Nephron (organoid): ENCODE measurements at regions not wholly inside any gene's neighbourhood (a gene's known extent, or its start where the extent isn't known, plus 50 kb on each side); places are given as distances from the start of the nearest gene placed in this dataset.

Experiments
- H3K27ac Mint-ChIP-seq, 3 experiments: 2 replicates each; pipeline ENCODE4 v1.8.0; 2020; ENCODE audit warnings: mixed read lengths in 3 of 3, mild to moderate bottlenecking in 2 of 3, moderate library complexity in 1 of 3
- H3K27me3 Mint-ChIP-seq: 2 replicates; pipeline ENCODE4 v1.8.0; 2021; ENCODE audit warnings: low read depth, mild to moderate bottlenecking, moderate library complexity, mixed read lengths
- H3K36me3 Mint-ChIP-seq: 2 replicates; pipeline ENCODE4 v1.8.0; 2020; ENCODE audit warnings: low read depth, mixed read lengths
- H3K4me1 Mint-ChIP-seq: 2 replicates; pipeline ENCODE4 v1.8.0; 2020; ENCODE audit warnings: mixed read lengths
- H3K4me3 Mint-ChIP-seq, 3 experiments: 2 replicates each; pipeline ENCODE4 v1.8.0; 2020; ENCODE audit warnings: mild to moderate bottlenecking in 3 of 3, mixed read lengths in 3 of 3, moderate library complexity in 2 of 3
- H3K9me3 Mint-ChIP-seq: 2 replicates; pipeline ENCODE4 v1.8.0; 2020; ENCODE audit warnings: mixed read lengths
- TF ChIP-seq, protein P1 (sequence below), 3 experiments: fragments of 200-600 bp; sonication (generic); IDR thresholded peaks; one replicate each; pipeline ENCODE4 v1.5.0; 2021; ENCODE audit warnings: antibody characterized with exemption in 3 of 3; ENCODE audit not compliant: unreplicated experiment in 3 of 3

DNA sequence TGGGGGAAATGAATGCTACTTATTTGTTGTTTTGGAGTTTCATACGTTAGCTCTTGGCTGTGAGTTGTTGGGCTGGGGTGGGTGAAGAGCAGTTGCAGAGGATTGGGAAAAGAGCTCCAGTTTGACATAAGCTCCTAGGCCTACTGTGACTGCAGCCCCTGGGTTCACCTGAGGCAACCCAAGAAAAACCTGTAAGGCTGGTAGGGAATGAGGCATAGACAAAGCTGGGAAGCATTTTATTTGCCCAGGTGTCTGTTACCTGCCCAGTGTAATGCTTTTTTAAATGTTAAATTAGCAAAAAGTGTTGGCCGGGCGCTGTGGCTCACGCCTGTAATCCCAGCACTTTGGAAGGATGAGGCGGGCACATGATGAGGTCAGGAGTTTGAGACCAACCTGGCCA lies 160.0 kb downstream of the FHIP1A start:
- TF ChIP-seq, protein P1, sequence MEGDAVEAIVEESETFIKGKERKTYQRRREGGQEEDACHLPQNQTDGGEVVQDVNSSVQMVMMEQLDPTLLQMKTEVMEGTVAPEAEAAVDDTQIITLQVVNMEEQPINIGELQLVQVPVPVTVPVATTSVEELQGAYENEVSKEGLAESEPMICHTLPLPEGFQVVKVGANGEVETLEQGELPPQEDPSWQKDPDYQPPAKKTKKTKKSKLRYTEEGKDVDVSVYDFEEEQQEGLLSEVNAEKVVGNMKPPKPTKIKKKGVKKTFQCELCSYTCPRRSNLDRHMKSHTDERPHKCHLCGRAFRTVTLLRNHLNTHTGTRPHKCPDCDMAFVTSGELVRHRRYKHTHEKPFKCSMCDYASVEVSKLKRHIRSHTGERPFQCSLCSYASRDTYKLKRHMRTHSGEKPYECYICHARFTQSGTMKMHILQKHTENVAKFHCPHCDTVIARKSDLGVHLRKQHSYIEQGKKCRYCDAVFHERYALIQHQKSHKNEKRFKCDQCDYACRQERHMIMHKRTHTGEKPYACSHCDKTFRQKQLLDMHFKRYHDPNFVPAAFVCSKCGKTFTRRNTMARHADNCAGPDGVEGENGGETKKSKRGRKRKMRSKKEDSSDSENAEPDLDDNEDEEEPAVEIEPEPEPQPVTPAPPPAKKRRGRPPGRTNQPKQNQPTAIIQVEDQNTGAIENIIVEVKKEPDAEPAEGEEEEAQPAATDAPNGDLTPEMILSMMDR (IDR thresholded peaks at IDR 0.05; ENCODE audit: unreplicated experiment in 3 of 3): no peak
- Mint-ChIP-seq H3K4me3 (no peak overlapping the region), H3K27me3 (no peaks in the 10 kb centered on the region), H3K9me3 (no peaks in the 10 kb centered on the region), H3K4me1 (peaks cover 3% of the 10 kb centered on the region), H3K27ac (no peak overlapping the region), H3K36me3 (no peaks in the 10 kb centered on the region)

DNA sequence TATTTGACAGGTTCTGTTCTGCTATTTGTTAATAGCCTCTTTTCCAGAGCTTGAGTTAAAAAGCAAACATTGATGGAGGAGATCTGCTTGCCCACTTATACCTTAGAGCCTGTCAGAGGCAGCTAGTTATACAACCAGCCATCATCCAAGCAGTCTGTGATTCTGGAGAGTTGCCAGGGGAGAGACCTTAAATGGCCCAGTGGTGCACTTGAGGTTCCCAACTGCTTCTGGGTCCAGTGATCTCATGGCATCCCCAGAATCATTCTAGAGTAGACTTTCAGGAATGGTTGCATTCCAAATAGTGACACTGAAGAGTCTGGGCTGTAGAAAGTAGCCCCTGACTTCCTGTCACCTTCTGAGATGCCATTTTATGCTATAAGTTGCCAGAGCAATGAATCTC lies 160.7 kb downstream of the FHIP1A start:
- H3K36me3 Mint-ChIP-seq: no peaks in the 10 kb centered on the region
- no peak overlapping the region for H3K27ac Mint-ChIP-seq
- H3K4me1 Mint-ChIP-seq: peaks cover 3% of the 10 kb centered on the region
- H3K27me3 Mint-ChIP-seq: no peaks in the 10 kb centered on the region
- H3K4me3 Mint-ChIP-seq: no peak overlapping the region
- TF ChIP-seq, protein P1 (IDR thresholded peaks at IDR 0.05; ENCODE audit: unreplicated experiment in 3 of 3): no peak
- H3K9me3 Mint-ChIP-seq: no peaks in the 10 kb centered on the region

DNA sequence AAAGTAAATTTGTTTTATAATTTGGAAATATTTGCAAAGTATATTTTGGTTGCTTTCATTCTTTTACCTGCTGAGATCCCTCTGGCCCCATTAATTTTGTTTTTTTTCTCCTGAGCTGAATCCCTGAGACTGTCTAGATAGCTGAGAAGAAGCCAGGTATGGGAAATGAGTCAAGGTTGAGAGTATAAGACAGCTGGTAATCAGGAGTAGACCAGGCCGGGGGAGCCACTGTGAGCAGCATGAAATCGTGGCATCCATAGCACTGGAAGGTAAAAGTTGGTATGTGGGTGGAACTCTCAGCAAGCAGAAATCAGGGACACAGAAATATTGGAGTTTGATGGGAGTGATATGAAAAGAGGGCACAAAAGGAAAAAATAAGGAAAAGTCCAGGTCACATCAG lies 164.5 kb downstream of the FHIP1A start:
- Mint-ChIP-seq H3K27me3 (no peaks in the 10 kb centered on the region), H3K9me3 (no peaks in the 10 kb centered on the region), H3K27ac (no peak overlapping the region)

DNA sequence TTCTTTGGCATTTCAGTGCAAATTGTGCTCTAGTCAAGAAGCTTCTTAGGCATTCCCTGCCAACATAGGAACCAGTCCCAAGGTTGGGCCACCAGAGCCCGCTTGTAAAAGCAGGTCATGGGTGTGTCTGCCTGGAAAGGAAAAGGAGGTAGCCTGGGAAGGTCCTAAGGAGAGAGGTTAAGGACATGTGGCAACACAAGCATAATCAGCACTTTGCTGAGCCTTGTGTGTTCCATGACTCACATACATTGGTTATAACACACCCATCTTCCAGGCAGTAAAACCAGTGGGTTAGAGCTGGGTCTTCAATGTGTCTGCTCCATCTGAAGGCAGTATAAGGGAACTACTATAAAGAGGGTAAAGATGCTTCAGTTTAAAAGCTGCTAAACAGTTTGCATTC lies 165.0 kb downstream of the FHIP1A start:
- Mint-ChIP-seq H3K4me3 (no peak overlapping the region), H3K27ac (no peak overlapping the region)

More for the DNA sequence above, 164.5 kb downstream of the FHIP1A start:
- TF ChIP-seq, protein P1 (IDR thresholded peaks at IDR 0.05; ENCODE audit: unreplicated experiment in 3 of 3): no peak
- Mint-ChIP-seq H3K4me1 (no peaks in the 10 kb centered on the region), H3K36me3 (peaks cover 9% of the 10 kb centered on the region), H3K4me3 (no peak overlapping the region)

DNA sequence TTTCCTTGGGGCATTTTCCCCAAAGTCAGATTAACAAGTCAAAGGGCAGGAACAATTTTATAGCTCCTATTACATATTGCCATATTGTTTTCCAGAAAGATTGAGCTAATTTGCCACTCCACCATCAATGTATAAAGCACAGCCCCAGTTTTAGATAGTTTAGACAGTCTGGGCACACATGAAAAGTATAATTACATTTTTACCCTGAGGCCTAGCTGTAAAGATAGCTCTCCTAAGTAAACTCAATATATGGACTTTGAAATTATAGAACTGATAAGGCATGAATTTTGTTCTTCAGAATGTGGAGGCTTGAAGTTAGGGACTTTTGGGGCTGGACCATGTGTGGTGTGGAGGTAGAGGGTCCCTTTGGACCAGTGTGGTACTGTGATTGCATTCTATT lies 166.0 kb downstream of the FHIP1A start:
- Mint-ChIP-seq H3K9me3 (no peaks in the 10 kb centered on the region), H3K27me3 (no peaks in the 10 kb centered on the region), H3K36me3 (peaks cover 9% of the 10 kb centered on the region), H3K4me3 (no peak overlapping the region), H3K27ac (no peak overlapping the region), H3K4me1 (no peaks in the 10 kb centered on the region)
- TF ChIP-seq, protein P1 (IDR thresholded peaks at IDR 0.05; ENCODE audit: unreplicated experiment in 3 of 3): no peak

More for the DNA sequence above, 165.0 kb downstream of the FHIP1A start:
- Mint-ChIP-seq H3K4me1 (no peaks in the 10 kb centered on the region), H3K9me3 (no peaks in the 10 kb centered on the region), H3K27me3 (no peaks in the 10 kb centered on the region), H3K36me3 (peaks cover 9% of the 10 kb centered on the region)
- TF ChIP-seq, protein P1 (IDR thresholded peaks at IDR 0.05; ENCODE audit: unreplicated experiment in 3 of 3): no peak

DNA sequence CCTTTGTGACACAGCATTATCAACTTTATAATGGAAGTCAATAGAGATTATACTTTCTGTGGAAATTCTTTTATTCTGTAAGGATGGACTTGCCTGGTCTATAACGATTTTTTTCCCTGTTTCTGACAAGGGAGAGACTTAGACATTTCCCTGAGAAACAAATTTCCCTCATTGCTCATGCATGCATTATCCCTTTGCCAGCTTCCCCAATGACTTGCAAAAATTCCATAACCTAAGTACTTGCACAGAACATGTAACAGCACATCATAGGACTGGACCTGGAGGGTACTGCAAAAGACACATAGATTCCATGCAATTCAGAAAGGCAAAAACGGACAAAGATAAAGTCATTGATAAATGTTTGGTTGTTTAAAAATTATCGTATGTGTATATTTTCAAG lies 166.7 kb downstream of the FHIP1A start:
- Mint-ChIP-seq H3K27me3 (no peaks in the 10 kb centered on the region), H3K4me1 (no peaks in the 10 kb centered on the region), H3K4me3 (no peak overlapping the region), H3K9me3 (no peaks in the 10 kb centered on the region), H3K27ac (no peak overlapping the region), H3K36me3 (peaks cover 9% of the 10 kb centered on the region)
- TF ChIP-seq, protein P1 (IDR thresholded peaks at IDR 0.05; ENCODE audit: unreplicated experiment in 3 of 3): no peak
